WERI-Rb-1 (cell line): ENCODE measurements at regions not wholly inside any gene's neighbourhood (a gene's known extent, or its start where the extent isn't known, plus 50 kb on each side); places are given as distances from the start of the nearest gene placed in this dataset.
A peak's percentile ranks its signal among the peaks of the same experiment; 100 is the strongest.

Source experiments
- DNase-seq: peaks from one replicate; pipeline ENCODE4 v3.0.0-alpha.2; 2020
- H3K27ac ChIP-seq: fragments of 250-450 bp; sonication (Bioruptor Pico); 2 replicates; pipeline ENCODE4 v1.5.1; 2020; ENCODE audit warnings: mild to moderate bottlenecking, moderate library complexity
- H3K27me3 ChIP-seq: fragments of 250-450 bp; sonication (Bioruptor Pico); 2 replicates; pipeline ENCODE4 v1.5.1; 2021; ENCODE audit warnings: mild to moderate bottlenecking, low read depth, moderate library complexity; ENCODE audit not compliant: insufficient read depth, severe bottlenecking
- H3K36me3 ChIP-seq: fragments of 250-450 bp; sonication (Bioruptor Pico); 2 replicates; pipeline ENCODE4 v1.5.1; 2020; ENCODE audit warnings: mild to moderate bottlenecking, moderate library complexity
- H3K4me3 ChIP-seq: 2 replicates; pipeline ENCODE4 v1.5.1; 2011; ENCODE audit warnings: low read depth, mild to moderate bottlenecking, control low read depth, low read length
- H3K9me3 ChIP-seq: fragments of 250-450 bp; sonication (Bioruptor Pico); 2 replicates; pipeline ENCODE4 v1.5.1; 2021; ENCODE audit warnings: mild to moderate bottlenecking, moderate library complexity; ENCODE audit not compliant: severe bottlenecking
- CTCF ChIP-seq: IDR thresholded peaks from 2 replicates; pipeline ENCODE4 v1.5.1; 2011; ENCODE audit warnings: low read depth, mild to moderate bottlenecking, control low read depth, inconsistent platforms, low read length

- H3K9me3 ChIP-seq, result no peaks in the 10 kb centered on the region
- no peak overlapping the region for H3K4me3 ChIP-seq
- H3K27ac ChIP-seq, result no peak overlapping the region
- no peaks in the 10 kb centered on the region for H3K36me3 ChIP-seq
- no peak for DNase-seq
- peaks cover 17% of the 10 kb centered on the region for H3K27me3 ChIP-seq
- no peak for TF ChIP-seq CTCF
Measured at GRCh38 chrX:40249582-40249981, 151.8 kb upstream of the BCOR start.

GRCh38 chrX:40248822-40249221 lies 151.1 kb upstream of the BCOR start:
- no peaks in the 10 kb centered on the region for H3K36me3 ChIP-seq
- no peaks in the 10 kb centered on the region for H3K9me3 ChIP-seq
- DNase-seq, result no peak
- TF ChIP-seq CTCF, result no peak
- peaks cover 15% of the 10 kb centered on the region for H3K27me3 ChIP-seq
- no peak overlapping the region for H3K27ac ChIP-seq
- H3K4me3 ChIP-seq, result no peak overlapping the region

- peak; percentile 48 for DNase-seq
- TF ChIP-seq CTCF, result no peak
Measured at GRCh38 chrX:40247848-40248622, 150.3 kb upstream of the BCOR start.

GRCh38 chrX:40247382-40247781 lies 149.6 kb upstream of the BCOR start:
- no peak overlapping the region for H3K27ac ChIP-seq
- H3K27me3 ChIP-seq, result peaks cover 17% of the 10 kb centered on the region
- no peaks in the 10 kb centered on the region for H3K9me3 ChIP-seq
- H3K36me3 ChIP-seq, result no peaks in the 10 kb centered on the region
- no peak overlapping the region for H3K4me3 ChIP-seq
- no peak for DNase-seq
- no peak for TF ChIP-seq CTCF

More at GRCh38 chrX:40247848-40248622, 150.3 kb upstream of the BCOR start:
- no peaks in the 10 kb centered on the region for H3K9me3 ChIP-seq
- H3K27ac ChIP-seq, result no peak overlapping the region
- no peak overlapping the region for H3K4me3 ChIP-seq
- no peaks in the 10 kb centered on the region for H3K36me3 ChIP-seq
- peaks cover 17% of the 10 kb centered on the region for H3K27me3 ChIP-seq

DNA sequence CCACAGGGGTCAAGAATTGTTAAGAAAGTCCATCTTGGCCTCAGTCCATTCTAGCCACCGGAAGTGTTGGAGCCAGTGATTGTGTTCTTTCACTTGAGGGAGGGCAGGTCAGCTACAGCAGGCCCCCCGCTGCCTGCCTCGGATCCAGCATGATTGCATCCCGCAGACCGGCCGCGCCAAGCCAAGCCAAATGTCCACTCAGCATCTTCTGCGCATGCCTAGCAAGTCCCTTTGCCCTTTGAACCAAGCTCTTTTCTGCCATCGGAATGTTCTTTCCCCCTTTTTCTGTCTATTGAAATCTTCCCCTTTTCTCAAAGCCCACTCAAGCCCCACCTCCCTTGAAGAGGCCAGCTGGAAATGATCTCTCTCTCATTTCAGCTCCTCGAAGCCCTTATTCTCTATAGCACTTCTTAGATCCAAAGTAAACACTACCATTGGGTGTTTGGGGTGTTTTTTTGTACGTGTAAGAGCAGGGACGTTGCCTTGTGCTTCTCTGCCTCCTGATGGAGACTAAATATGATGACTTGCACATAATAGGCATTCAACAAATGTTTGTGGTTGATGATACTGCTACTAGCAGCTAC lies 147.8 kb upstream of the BCOR start:
- Histone ChIP-seq H3K4me3 (no peak overlapping the region), H3K27me3 (peaks cover 13% of the 10 kb centered on the region), H3K36me3 (no peaks in the 10 kb centered on the region), H3K27ac (no peak overlapping the region), H3K9me3 (no peaks in the 10 kb centered on the region)
- DNase-seq, result no peak
- TF ChIP-seq CTCF, result no peak

DNA sequence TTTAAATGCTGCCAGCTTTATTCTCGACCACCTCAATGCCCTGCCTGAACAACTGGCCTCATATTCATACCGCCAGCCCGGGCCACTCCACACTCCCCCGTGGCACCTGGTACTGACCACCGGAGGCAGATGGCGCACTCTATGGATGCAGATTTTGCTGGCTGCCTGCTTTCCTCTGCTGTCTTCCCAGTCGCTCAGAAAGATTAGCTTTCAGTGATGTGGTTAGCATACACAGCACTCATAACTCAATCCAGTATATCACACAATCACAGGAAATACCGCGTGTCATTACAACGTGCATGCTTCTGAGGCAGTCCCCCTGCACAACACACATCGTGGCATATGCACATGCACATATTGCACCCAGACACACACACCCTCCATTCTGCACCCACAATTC lies 147.2 kb upstream of the BCOR start:
- Histone ChIP-seq H3K27ac (no peak overlapping the region), H3K36me3 (no peaks in the 10 kb centered on the region), H3K9me3 (no peaks in the 10 kb centered on the region), H3K27me3 (peaks cover 14% of the 10 kb centered on the region), H3K4me3 (no peak overlapping the region)
- peak; percentile 50 for DNase-seq
- peak; percentile 43 for TF ChIP-seq CTCF
